ENCODE measurements at regions not wholly inside any gene's neighbourhood (a gene's known extent, or its start where the extent isn't known, plus 50 kb on each side); places are given as distances from the start of the nearest gene placed in this dataset.

GRCh38 chr5:8136271-8136670 lies 267.3 kb downstream of the MTRR start:
- no peak for DNase-seq (ENCODE audit: low read depth in 2 of 3, low spot score in 2 of 3)

GRCh38 chr5:8137941-8138550 lies 269.1 kb downstream of the MTRR start:
- DNase-seq (ENCODE audit: low read depth in 2 of 3, low spot score in 2 of 3), result no peak

GRCh38 chr5:8138884-8139283 lies 269.9 kb downstream of the MTRR start:
- no peak for DNase-seq (ENCODE audit: low read depth in 2 of 3, low spot score in 2 of 3)

- DNase-seq (ENCODE audit: low read depth in 2 of 3, low spot score in 2 of 3), result no peak
Measured at GRCh38 chr5:8150791-8151190, 281.8 kb downstream of the MTRR start.

GRCh38 chr5:8156706-8157105 lies 287.8 kb downstream of the MTRR start:
- DNase-seq (ENCODE audit: low read depth in 2 of 3, low spot score in 2 of 3), result no peak

GRCh38 chr5:8157320-8157822 lies 288.4 kb downstream of the MTRR start:
- no peak for DNase-seq (ENCODE audit: low read depth in 2 of 3, low spot score in 2 of 3)

GRCh38 chr5:8176101-8176693 lies 307.2 kb downstream of the MTRR start:
- no peak for DNase-seq (ENCODE audit: low read depth in 2 of 3, low spot score in 2 of 3)

DNA sequence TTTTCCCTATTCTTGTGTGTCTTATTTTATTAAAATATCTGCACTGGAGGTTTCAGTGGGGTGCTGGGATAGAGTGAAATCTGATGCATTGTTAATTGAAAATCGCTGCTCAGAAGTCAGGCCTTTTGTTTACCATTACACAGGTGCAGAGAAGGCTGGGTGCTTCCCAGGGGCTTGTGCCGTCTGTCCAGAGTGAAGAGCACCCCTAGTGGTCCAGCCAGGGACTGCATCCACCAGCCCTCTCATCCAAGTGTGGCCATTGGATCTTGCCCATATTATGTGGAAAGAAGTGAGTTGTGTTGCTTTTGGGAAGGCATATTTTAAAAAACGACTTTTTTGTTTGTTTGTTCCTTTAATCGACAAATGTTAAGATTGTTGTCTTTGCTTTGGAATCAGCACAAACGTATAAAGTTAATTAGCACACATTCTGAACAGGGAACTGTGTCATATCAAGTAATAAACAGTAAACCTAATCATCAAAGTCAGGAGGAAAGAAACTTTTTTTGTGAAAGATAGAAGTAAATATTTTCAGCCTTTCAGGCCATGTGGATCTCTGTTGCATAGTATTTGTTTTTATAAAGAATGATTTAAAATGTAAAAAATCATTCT lies 315.6 kb downstream of the MTRR start:
- DNase-seq (ENCODE audit: low read depth in 2 of 3, low spot score in 2 of 3), result peak in 2 of 3 experiments; percentile 3 to 22

- no peak for DNase-seq (ENCODE audit: low read depth in 2 of 3, low spot score in 2 of 3)
Measured at GRCh38 chr5:8185852-8186251, 316.9 kb downstream of the MTRR start.

GRCh38 chr5:8188874-8189565 lies 320.1 kb downstream of the MTRR start:
- DNase-seq (ENCODE audit: low read depth in 2 of 3, low spot score in 2 of 3), result no peak

- DNase-seq (ENCODE audit: low read depth in 2 of 3, low spot score in 2 of 3), result no peak
Measured at GRCh38 chr5:8192840-8193239, 323.9 kb downstream of the MTRR start.

GRCh38 chr5:8196061-8196460 lies 327.1 kb downstream of the MTRR start:
- no peak for DNase-seq (ENCODE audit: low read depth in 2 of 3, low spot score in 2 of 3)

- DNase-seq (ENCODE audit: low read depth in 2 of 3, low spot score in 2 of 3), result no peak
Measured at GRCh38 chr5:8208307-8208706, 339.4 kb downstream of the MTRR start.

DNA sequence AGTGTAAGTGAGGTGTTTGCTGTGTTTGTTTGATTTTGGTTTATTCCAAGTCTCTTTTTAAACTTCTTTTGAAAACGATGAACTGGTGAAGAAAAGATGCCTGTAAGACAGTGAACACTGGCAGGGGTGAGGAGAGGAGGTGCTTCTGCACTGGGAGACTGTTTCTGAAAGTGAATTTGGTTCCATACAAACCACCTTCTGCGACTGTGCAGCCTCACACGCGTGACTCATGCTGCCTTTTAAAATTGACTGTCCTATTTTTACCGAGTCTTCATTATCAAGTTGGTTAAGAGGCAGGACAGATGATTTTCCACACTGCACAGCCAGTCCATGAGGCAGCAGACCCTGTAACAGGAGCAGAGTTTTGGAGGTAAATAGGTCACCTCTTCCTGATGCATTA lies 340.6 kb downstream of the MTRR start:
- DNase-seq (ENCODE audit: low read depth in 2 of 3, low spot score in 2 of 3), result no peak

GRCh38 chr5:8213701-8214240 lies 344.8 kb downstream of the MTRR start:
- DNase-seq (ENCODE audit: low read depth in 2 of 3, low spot score in 2 of 3), result no peak

DNA sequence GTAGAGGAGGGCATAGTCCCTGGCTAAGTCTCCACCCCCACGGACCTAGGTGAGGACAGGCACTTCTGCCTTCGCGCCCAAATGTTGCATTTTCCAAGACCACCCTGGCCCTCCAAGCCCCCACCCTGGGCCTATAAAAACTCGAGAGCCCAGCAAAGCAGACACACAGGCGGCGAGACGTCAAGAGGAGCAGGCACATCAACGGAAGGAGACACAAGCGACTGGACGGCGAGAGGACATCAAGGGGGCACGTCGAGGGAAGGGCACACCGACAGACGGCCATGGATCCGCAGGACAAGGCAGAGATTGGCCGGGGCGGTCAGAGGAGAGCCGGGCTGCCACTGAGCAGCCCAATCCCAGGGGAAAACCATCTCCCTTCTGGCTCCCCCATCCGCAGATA lies 348.0 kb downstream of the MTRR start:
- DNase-seq (ENCODE audit: low read depth in 2 of 3, low spot score in 2 of 3), result no peak

DNA sequence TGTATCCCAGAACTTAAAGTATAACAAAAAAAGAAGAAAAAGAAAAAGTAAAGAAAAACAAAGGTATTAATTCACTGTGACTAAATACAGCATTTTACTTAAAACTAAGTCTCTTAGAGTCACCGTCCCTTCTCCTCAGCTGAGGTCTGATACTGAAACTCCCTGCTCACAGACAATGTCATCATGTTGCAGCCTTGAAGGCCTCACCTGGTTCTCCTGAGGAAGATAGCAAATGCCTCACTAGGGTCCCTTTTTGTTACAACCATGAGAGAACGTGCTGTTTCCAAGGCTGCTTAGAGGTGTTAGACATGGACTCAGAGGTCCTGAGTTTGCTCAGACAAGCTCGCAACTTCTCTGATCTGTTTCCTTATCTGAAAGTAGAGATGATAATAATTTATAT lies 357.2 kb downstream of the MTRR start:
- no peak for DNase-seq (ENCODE audit: low read depth in 2 of 3, low spot score in 2 of 3)

DNA sequence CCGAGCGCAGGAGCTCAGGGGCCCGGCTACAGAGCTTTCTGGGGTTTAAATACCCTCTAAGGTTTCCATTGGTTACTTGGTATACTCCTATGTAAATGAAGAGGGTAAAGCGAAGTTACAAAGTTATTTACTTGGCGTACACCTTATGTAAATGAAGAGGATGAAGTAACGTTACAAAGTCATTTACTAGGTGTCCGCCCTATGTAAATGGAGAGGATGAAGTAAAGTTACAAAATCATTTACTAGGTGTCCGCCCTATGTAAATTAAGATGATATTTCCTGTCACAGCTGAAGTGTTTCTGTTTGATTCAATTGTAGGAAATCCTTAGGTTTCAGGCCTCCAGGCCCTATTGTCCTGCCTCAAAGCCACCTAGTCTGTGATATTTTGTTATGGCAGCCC lies 358.2 kb downstream of the MTRR start:
- no peak for DNase-seq (ENCODE audit: low read depth in 2 of 3, low spot score in 2 of 3)

- DNase-seq (ENCODE audit: low read depth in 2 of 3, low spot score in 2 of 3), result no peak
Measured at GRCh38 chr5:8229551-8229950, 360.6 kb downstream of the MTRR start.

DNA sequence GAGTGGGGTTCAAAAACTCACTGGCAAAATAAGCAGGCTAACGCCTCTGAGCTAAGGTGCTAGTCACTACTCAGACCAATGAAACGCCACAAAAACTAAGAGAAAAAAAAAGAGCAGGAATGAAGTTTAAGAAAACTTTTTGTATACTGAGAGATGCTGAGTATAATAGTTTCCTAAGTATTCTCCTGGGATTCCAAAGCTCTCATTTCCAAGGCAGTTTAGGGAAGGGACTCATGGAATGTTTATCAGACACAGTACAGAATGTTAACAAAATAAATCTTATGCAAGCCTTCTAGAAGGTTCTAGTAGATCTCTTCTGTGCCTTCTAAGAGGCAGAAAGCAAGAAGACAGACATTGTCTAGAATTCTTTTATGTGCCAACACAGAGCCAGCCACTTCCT lies 361.9 kb downstream of the MTRR start:
- DNase-seq (ENCODE audit: low read depth in 2 of 3, low spot score in 2 of 3), result no peak

DNA sequence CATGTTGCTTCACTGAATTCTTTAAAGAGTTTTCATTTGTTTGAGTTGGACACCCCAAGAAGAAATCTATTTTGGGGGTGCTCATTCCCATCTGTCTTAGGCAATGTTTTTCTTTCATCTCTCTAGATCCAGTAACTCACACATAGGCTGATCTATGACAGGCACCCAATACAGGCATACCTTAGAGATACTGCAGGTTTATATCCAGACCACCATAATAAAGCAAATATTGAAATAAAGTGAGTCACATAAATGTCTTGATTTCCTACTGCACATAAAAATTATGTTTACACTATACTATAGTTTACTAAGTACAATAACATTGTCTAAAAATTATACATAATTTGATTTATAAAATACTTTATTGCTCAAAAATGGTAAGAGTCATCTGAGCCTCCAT lies 364.5 kb downstream of the MTRR start:
- no peak for DNase-seq (ENCODE audit: low read depth in 2 of 3, low spot score in 2 of 3)
